GM23338 (cell line): ENCODE measurements at regions not wholly inside any gene's neighbourhood (a gene's known extent, or its start where the extent isn't known, plus 50 kb on each side); places are given as distances from the start of the nearest gene placed in this dataset.

Source experiments
- CREB1 ChIP-seq: fragments of 250-450 bp; sonication (Bioruptor Pico); IDR thresholded peaks from 2 replicates; pipeline ENCODE4 v1.5.0; 2020; ENCODE audit warnings: low read depth, mild to moderate bottlenecking, moderate library complexity
- EZH2 ChIP-seq: fragments of 200-600 bp; sonication (generic); IDR thresholded peaks from one replicate; pipeline ENCODE4 v1.8.0; 2017; ENCODE audit warnings: antibody characterized with exemption, mild to moderate bottlenecking, low read depth; ENCODE audit not compliant: unreplicated experiment
- EZH2phosphoT487 ChIP-seq: fragments of 200-600 bp; sonication (generic); IDR thresholded peaks from one replicate; pipeline ENCODE4 v1.8.1; 2018; ENCODE audit warnings: antibody characterized with exemption; ENCODE audit not compliant: unreplicated experiment
- JUNB ChIP-seq: IDR thresholded peaks from one replicate; pipeline ENCODE4 v1.6.1; 2016; ENCODE audit warnings: antibody characterized with exemption; ENCODE audit not compliant: unreplicated experiment
- NANOG ChIP-seq: IDR thresholded peaks from 2 replicates; pipeline ENCODE4 v1.6.1; 2016; ENCODE audit warnings: antibody characterized with exemption, borderline replicate concordance
- POLR2AphosphoS5 ChIP-seq: IDR thresholded peaks from 2 replicates; pipeline ENCODE4 v1.6.1; 2016; ENCODE audit warnings: antibody characterized with exemption, low read depth
- STAT1 ChIP-seq: IDR thresholded peaks from one replicate; pipeline ENCODE4 v1.6.1; 2016; ENCODE audit warnings: antibody characterized with exemption; ENCODE audit not compliant: unreplicated experiment
- ZNF114 ChIP-seq: fragments of 250-450 bp; sonication (Bioruptor Pico); IDR thresholded peaks from 2 replicates; pipeline ENCODE4 v1.5.0; 2020; ENCODE audit warnings: mild to moderate bottlenecking, moderate library complexity
- ZNF331 ChIP-seq: fragments of 250-450 bp; sonication (Bioruptor Pico); IDR thresholded peaks from 2 replicates; pipeline ENCODE4 v1.5.0; 2020; ENCODE audit warnings: low read depth, mild to moderate bottlenecking, moderate library complexity
- TF ChIP-seq, protein P1 (sequence below): fragments of 250-450 bp; sonication (Bioruptor Pico); IDR thresholded peaks from 2 replicates; pipeline ENCODE4 v1.5.0; 2020; ENCODE audit warnings: mild to moderate bottlenecking, moderate library complexity
- TF ChIP-seq, protein P2 (sequence below): IDR thresholded peaks from 2 replicates; pipeline ENCODE4 v1.6.1; 2016; ENCODE audit warnings: antibody characterized with exemption
- TF ChIP-seq, protein P3 (sequence below), 2 experiments: fragments of 200-600 bp in 1 of 2; sonication (generic) in 1 of 2; conservative IDR thresholded peaks; 2 replicates each; pipeline versions ENCODE4 v1.5.1 to v1.6.1; 2016 to 2017; ENCODE audit warnings: antibody characterized with exemption in 2 of 2, low read depth in 2 of 2, mild to moderate bottlenecking in 2 of 2, moderate library complexity in 1 of 2

DNA sequence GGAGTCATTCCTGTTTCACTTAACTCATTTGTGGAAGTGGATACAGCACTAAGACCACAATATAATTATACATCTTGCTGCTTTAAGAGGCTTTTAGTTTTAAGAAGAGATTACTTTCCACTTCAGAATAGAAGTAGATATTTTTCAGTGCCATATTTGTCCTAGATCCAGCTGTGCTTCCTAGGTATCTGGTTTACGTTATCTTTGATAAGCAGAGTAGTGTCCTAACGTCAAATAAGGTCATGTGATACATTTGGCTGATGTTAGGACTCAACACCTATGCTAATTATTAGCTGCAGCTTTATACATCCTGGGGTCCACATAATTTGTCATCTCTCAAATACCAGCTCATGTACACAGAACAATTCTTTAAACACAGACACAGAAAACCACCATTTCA, 196.2 kb upstream of the SMIM30 start (continued):
- TF ChIP-seq, protein P1, sequence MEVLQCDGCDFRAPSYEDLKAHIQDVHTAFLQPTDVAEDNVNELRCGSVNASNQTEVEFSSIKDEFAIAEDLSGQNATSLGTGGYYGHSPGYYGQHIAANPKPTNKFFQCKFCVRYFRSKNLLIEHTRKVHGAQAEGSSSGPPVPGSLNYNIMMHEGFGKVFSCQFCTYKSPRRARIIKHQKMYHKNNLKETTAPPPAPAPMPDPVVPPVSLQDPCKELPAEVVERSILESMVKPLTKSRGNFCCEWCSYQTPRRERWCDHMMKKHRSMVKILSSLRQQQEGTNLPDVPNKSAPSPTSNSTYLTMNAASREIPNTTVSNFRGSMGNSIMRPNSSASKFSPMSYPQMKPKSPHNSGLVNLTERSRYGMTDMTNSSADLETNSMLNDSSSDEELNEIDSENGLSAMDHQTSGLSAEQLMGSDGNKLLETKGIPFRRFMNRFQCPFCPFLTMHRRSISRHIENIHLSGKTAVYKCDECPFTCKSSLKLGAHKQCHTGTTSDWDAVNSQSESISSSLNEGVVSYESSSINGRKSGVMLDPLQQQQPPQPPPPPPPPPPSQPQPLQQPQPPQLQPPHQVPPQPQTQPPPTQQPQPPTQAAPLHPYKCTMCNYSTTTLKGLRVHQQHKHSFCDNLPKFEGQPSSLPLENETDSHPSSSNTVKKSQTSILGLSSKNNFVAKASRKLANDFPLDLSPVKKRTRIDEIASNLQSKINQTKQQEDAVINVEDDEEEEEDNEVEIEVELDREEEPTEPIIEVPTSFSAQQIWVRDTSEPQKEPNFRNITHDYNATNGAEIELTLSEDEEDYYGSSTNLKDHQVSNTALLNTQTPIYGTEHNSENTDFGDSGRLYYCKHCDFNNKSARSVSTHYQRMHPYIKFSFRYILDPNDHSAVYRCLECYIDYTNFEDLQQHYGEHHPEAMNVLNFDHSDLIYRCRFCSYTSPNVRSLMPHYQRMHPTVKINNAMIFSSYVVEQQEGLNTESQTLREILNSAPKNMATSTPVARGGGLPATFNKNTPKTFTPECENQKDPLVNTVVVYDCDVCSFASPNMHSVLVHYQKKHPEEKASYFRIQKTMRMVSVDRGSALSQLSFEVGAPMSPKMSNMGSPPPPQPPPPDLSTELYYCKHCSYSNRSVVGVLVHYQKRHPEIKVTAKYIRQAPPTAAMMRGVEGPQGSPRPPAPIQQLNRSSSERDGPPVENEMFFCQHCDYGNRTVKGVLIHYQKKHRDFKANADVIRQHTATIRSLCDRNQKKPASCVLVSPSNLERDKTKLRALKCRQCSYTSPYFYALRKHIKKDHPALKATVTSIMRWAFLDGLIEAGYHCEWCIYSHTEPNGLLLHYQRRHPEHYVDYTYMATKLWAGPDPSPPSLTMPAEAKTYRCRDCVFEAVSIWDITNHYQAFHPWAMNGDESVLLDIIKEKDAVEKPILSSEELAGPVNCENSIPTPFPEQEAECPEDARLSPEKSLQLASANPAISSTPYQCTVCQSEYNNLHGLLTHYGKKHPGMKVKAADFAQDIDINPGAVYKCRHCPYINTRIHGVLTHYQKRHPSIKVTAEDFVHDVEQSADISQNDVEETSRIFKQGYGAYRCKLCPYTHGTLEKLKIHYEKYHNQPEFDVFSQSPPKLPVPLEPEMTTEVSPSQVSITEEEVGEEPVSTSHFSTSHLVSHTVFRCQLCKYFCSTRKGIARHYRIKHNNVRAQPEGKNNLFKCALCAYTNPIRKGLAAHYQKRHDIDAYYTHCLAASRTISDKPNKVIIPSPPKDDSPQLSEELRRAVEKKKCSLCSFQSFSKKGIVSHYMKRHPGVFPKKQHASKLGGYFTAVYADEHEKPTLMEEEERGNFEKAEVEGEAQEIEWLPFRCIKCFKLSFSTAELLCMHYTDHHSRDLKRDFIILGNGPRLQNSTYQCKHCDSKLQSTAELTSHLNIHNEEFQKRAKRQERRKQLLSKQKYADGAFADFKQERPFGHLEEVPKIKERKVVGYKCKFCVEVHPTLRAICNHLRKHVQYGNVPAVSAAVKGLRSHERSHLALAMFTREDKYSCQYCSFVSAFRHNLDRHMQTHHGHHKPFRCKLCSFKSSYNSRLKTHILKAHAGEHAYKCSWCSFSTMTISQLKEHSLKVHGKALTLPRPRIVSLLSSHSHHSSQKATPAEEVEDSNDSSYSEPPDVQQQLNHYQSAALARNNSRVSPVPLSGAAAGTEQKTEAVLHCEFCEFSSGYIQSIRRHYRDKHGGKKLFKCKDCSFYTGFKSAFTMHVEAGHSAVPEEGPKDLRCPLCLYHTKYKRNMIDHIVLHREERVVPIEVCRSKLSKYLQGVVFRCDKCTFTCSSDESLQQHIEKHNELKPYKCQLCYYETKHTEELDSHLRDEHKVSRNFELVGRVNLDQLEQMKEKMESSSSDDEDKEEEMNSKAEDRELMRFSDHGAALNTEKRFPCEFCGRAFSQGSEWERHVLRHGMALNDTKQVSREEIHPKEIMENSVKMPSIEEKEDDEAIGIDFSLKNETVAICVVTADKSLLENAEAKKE, result no peak
- TF ChIP-seq ZNF331 (no peak), POLR2AphosphoS5 (no peak), CREB1 (CRISPR knock-in tag) (no peak), EZH2phosphoT487 (no peak), JUNB (no peak), EZH2 (no peak), STAT1 (no peak), NANOG (no peak), ZNF114 (CRISPR knock-in tag) (no peak)
- TF ChIP-seq, protein P2, sequence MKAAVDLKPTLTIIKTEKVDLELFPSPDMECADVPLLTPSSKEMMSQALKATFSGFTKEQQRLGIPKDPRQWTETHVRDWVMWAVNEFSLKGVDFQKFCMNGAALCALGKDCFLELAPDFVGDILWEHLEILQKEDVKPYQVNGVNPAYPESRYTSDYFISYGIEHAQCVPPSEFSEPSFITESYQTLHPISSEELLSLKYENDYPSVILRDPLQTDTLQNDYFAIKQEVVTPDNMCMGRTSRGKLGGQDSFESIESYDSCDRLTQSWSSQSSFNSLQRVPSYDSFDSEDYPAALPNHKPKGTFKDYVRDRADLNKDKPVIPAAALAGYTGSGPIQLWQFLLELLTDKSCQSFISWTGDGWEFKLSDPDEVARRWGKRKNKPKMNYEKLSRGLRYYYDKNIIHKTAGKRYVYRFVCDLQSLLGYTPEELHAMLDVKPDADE, result no peak
- TF ChIP-seq, protein P3, sequence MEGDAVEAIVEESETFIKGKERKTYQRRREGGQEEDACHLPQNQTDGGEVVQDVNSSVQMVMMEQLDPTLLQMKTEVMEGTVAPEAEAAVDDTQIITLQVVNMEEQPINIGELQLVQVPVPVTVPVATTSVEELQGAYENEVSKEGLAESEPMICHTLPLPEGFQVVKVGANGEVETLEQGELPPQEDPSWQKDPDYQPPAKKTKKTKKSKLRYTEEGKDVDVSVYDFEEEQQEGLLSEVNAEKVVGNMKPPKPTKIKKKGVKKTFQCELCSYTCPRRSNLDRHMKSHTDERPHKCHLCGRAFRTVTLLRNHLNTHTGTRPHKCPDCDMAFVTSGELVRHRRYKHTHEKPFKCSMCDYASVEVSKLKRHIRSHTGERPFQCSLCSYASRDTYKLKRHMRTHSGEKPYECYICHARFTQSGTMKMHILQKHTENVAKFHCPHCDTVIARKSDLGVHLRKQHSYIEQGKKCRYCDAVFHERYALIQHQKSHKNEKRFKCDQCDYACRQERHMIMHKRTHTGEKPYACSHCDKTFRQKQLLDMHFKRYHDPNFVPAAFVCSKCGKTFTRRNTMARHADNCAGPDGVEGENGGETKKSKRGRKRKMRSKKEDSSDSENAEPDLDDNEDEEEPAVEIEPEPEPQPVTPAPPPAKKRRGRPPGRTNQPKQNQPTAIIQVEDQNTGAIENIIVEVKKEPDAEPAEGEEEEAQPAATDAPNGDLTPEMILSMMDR (conservative IDR thresholded peaks at IDR 0.05; ENCODE audit: low read depth in 2 of 2), result no peak
